Hematopoietic multipotent progenitor cell treated with erythropoietin and hydrocortisone succinate and interleukin-3 and kit ligand, for 6 days (in vitro differentiated cells): ENCODE measurements at regions not wholly inside any gene's neighbourhood (a gene's known extent, or its start where the extent isn't known, plus 50 kb on each side); places are given as distances from the start of the nearest gene placed in this dataset.

Source experiments
- DNase-seq: peaks from one replicate; pipeline ENCODE4 v3.0.0-alpha.2; 2015

GRCh38 chr17:33481652-33482051, 188.6 kb upstream of the ASIC2 start:
- DNase-seq = no peak

DNA sequence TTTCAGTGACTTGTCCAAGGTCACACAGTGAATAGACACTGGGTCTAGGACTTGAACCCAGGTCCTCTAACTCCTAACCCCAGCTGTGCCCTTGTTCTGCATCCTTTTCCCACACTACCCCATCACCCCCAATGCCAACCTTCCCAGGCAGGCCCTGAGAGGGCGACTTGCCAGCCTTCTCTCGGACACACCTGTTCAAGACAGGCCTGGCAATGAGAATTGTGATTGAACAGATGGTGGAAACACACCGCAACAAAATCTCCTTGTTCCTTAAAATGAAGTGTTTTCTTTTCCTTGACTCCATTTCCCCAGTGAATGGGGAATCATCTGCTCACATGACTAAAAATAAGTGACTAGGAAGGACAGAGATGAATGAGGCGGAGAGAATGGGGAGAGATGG, 189.5 kb upstream of the ASIC2 start:
- DNase-seq = no peak

GRCh38 chr17:33484559-33484958, 191.5 kb upstream of the ASIC2 start:
- no peak for DNase-seq

GRCh38 chr17:33486135-33486885, 193.2 kb upstream of the ASIC2 start:
- DNase-seq = no peak

- DNase-seq = no peak
Observed at GRCh38 chr17:33487187-33487879, 194.2 kb upstream of the ASIC2 start.

DNA sequence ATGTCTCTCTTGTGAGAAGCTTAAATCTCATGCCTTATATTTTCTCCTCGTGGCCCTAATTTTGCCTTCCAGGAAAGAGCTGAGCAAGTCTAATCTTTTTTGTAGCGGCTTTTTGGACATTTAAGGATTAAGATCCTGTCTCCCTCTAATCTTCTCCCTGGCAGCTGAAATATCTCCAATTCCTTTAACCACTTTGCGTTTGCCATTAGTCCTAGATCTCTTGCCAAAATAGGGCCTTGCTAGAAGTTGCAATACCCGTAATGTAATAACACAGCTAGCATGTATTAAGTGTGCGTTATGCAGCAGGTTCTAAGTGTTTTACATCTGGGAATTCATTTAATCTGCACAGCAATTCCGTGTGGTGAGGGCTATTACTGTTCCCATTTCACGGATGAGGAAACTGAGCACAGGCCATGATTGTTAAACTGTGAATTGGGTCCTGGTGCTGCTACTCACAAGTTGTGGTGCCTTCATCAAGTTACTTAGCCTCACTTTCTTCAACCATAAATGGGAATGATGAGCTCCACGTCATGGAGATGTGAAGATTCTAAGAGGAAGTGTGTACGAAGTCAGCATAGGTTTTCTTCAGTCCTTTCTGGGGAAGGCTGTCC, 198.9 kb upstream of the ASIC2 start:
- DNase-seq = no peak

GRCh38 chr17:33492731-33493265, 199.7 kb upstream of the ASIC2 start:
- no peak for DNase-seq

GRCh38 chr17:33493566-33493965, 200.5 kb upstream of the ASIC2 start:
- DNase-seq = no peak

DNA sequence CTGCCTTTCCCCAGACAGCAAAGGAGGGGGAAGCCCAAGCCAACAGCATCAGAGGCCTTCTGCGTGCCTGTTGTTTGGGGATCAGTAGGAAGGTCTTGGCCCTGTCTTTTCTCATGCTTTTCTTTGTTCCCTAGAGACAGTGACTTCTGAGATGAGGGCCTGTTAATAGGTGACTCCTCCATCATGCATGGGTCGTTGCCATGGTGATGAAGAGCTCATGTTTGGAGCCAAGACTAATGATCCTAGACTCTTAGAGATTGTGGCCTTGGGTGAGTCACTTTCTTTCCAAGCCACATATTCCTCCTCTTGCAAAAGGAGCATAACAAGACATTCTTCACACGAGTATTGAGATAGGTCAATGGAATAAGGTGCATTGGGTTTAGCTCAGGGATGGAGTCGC, 201.1 kb upstream of the ASIC2 start:
- DNase-seq = no peak

DNA sequence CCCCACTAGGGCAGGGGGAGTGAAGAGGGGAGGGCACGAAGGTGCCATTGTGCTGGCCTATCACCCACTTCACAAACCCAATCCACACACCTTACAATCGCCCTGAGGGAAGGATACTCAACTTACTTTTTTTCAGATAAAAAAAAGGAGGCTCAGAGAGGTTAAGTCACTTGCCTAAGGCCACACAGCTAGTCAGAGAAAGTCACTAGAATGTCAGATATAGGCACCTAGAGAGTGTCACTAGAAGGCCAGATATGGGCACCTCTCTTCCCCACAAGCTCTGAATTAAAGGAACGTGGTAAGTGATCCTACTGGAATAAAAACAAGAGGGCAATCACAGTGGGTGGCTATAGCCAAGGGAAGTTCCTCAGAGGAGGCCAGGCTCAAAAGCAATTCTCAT, 204.5 kb upstream of the ASIC2 start:
- DNase-seq = no peak

DNA sequence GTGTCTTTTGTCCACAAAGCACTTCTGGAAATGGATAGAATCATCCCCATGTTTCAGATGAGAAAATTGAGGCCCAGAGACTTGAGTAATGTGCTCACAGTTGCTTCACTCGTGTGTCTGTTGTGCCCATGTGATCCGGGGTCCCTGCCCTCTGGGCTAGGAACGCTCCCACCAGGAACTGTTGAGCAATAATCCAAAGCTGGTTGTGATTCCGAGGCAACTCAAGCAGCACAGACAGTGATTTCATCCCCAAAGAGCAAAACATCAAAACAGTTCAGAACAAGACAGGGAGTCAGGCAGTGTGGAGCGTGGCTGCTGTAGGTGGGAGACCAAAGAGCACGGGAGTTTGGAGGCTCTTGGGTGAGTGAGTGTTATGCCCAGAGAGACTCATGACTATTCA, 205.0 kb upstream of the ASIC2 start:
- DNase-seq = no peak

DNA sequence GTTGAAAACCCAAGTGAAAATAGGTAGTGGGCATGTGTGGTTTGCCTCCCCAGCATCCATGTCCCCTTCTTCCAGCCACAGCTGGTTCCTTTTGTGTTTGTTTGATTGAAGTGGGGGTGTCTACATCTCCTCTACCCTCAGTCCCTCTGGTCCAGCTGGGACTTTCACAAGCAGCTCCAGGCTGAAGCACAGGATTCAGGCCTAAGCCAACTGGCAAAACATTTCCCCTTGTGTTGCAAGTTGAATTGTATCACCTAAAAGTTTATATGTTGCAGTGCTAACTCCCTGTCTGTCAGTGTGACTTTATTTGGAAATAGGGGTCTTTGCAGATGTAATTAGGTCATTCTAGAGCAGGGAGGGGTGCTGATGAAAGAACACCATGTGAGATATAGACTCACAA, 205.9 kb upstream of the ASIC2 start:
- no peak for DNase-seq

DNA sequence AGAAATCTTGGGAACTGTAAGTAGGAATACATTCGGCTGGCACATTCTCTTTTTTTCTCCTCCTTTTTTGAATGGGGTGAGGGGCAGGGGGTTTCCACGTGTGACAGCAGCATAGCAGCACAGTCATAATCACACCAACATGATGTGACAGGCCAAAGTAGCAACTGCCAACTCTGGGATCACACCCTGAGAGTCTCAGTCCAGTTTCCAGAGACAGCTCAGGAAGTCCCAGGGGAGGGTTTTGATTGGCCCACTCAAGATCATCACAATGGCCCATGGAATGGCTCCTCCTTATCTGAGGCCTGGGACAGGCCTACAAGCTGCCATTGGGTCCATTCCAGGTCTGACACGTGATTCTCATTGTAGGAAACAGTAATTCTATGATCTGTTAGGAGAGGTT, 207.1 kb upstream of the ASIC2 start:
- DNase-seq = no peak

DNA sequence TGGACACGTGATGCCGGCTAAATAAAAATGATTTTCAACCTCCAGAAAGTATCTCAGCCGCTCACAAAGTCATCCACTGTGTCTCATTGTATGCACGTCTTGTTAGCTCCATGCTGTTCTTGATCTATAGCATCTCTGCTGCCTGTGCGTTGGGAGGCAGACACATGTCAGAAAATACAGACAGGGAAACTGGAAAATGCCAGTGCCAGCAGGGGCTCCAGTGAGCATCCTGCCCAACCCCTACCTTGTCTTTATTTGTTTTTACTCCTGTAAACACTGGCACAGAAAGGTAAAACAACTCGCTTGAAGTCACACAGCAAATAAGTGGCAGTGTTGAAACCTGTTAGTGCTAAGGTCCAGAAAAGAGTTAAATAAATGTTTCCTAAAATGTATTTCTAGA, 208.1 kb upstream of the ASIC2 start:
- DNase-seq = no peak

DNA sequence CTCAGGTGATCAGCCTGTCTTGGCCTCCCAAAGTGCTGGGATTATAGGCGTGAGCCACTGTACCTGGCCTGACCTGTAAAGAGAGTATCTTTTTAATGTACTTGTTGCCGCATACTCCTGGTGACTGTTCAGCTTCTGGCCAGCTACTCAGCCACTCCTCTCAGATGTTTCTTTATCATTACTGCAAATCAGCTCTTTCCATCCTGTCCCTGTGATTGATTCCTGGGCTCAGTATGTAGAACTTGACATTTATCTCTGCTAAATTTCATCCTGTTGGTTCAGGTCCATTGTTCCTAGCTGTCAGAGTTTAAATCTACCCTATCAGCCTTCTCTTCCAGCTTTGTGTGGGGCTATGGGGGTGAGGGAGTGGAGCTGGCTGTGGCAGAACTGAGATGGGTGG, 211.5 kb upstream of the ASIC2 start:
- no peak for DNase-seq

DNA sequence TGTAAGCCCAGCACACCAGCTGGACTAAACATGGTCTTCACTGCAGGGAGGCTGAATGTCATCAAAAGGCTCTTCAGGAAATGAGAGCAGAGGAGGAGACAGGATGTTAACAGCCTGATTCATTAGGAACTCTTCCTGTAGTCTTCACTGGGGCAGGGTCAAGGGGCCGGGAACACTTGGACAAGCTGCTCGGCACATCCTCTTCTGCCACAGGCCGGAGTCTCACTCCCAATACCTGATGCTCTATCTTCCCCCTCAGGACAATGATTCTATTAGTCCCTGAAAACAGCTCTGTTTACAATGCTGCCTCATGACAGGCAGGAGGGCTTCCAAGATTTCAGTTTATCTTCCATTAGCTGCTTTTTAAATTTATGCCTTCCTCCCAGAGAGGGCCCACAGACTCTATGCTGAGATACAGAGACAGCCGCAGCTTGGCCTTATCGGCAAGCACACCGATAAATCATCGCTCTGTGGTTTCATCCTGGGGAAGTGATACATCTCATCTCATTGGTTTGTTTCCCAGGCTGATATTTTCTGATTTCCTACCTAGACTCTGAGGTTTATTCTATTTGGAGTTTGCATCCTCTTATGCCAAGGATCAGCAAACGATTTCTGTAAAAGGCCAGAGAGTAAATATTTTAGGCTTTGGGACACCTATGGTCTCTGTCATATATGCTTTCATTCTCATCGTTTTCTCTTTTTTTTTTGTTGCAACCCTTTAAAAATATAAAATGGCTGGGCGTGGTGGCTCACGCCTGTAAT, 214.0 kb upstream of the ASIC2 start:
- DNase-seq = peak; percentile 59

DNA sequence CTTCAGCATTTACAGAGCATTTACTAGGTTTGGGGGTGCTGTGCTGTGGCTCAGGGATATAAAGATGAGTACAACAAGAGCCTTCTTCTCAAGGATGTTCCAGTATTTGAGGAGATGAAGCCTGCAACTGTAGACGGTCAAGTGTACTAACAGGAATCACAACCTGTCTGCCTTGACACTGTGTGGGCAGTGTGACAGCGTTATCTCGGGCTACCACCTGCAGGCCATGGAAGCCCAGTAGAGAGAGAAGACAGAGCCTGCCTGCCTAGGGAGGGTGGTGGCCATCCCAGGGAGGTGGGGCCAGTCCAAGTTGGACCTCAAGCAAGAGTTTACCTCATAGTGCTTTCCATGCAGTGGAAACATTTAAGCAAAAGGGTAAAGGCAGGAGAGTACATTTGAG, 215.1 kb upstream of the ASIC2 start:
- no peak for DNase-seq

DNA sequence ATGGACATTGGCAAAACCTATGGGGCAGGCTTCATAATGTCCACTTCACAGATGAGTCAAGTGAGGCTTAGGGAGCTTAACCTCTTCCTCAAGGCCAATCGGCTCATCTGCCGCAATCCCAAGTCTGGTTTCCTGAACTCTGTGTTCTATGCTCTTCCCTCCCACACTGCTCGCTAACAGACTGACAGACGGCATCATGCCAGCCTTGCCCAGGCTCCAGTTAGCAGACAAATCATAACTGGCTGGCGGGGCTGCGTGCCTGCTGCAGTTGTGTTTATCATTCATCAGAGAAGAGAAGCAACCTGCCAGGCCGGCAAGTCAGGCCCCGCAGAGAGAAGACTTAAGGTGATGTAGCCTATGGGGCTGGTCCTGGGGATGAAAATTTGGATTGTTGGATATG, 216.2 kb upstream of the ASIC2 start:
- no peak for DNase-seq

DNA sequence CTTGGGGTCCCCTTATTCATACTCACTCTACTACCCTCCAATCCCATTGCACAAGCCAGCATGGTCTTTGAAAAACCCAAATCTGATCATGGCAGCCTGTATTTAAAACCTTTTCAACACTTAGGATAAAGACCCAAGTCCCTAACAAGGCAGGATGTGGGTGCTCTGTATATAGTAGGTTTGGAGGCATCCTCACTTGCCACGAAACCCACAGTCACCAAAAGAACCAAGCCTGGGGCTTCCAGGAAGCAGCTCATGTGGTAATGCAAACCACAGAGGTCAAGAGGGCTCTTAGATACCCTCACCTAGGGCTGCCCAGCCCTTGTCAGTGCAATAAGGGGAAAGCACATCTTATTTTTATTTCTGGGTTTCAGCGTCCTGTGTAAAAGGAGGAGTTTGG, 218.6 kb upstream of the ASIC2 start:
- DNase-seq = no peak

DNA sequence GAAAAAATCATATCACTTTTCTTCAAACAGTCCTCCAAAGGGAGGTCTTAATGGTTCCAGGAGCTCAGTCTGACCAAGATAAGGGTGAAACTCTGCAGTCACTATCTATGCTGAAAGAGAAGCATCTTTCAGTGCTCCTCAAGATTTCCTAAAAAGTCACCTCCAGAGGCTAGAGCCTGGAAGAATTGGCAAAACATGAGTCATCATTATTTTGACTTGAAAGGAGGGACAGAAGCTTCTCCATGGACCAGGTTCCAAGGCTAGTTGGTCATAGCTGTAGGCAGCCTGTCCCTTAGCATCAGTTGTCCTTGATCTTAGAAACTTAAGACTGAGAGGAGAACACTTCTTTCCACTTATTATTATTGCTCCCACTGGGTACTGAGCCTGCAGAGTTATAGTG, 219.0 kb upstream of the ASIC2 start:
- no peak for DNase-seq

- DNase-seq = no peak
Observed at GRCh38 chr17:33513769-33514168, 220.7 kb upstream of the ASIC2 start.

GRCh38 chr17:33514369-33514768, 221.3 kb upstream of the ASIC2 start:
- no peak for DNase-seq

DNA sequence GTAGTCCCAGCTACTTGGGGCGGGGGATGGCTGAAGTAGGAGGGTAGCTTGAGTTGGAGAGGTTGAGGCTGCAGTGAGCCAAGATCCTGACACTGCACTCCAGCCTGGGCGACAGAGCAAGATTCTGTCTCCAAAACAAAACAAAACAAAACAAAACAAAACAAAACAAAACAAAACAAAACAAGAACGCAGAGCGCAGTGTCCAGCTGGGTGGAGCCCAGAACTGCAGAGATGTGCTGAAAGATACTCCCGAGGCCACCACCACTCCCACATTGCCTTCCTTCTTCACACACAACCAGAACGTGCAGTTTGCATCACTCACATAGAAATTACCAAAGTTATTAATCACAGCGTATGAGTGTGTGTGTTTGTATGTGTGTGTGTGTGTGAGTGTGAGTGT, 222.9 kb upstream of the ASIC2 start:
- no peak for DNase-seq
